Glutamatergic neuron (in vitro differentiated cells): ENCODE measurements at regions not wholly inside any gene's neighbourhood (a gene's known extent, or its start where the extent isn't known, plus 50 kb on each side); places are given as distances from the start of the nearest gene placed in this dataset.

Experiments used
- DNase-seq: peaks from one replicate; pipeline ENCODE4 v3.0.0; 2022
- H3K27ac Mint-ChIP-seq: one replicate; pipeline ENCODE4 v1.8.0; 2020; ENCODE audit warnings: mild to moderate bottlenecking, mixed read lengths, inconsistent platforms; ENCODE audit not compliant: unreplicated experiment
- H3K27me3 Mint-ChIP-seq: one replicate; pipeline ENCODE4 v1.8.0; 2020; ENCODE audit warnings: mild to moderate bottlenecking, moderate library complexity, mixed read lengths, inconsistent platforms; ENCODE audit not compliant: unreplicated experiment
- H3K36me3 Mint-ChIP-seq: one replicate; pipeline ENCODE4 v1.8.0; 2020; ENCODE audit warnings: mild to moderate bottlenecking, mixed read lengths, inconsistent platforms; ENCODE audit not compliant: unreplicated experiment
- H3K4me1 Mint-ChIP-seq: one replicate; pipeline ENCODE4 v1.8.0; 2020; ENCODE audit warnings: mild to moderate bottlenecking, low read depth, mixed read lengths, inconsistent platforms; ENCODE audit not compliant: unreplicated experiment
- H3K4me3 Mint-ChIP-seq: one replicate; pipeline ENCODE4 v1.8.0; 2020; ENCODE audit warnings: mild to moderate bottlenecking, mixed read lengths, inconsistent platforms; ENCODE audit not compliant: unreplicated experiment
- H3K9me3 Mint-ChIP-seq: one replicate; pipeline ENCODE4 v1.8.0; 2020; ENCODE audit warnings: mild to moderate bottlenecking, moderate library complexity, mixed read lengths, inconsistent platforms; ENCODE audit not compliant: unreplicated experiment
- CTCF ChIP-seq: fragments of 200-600 bp; sonication (generic); IDR thresholded peaks from one replicate; pipeline ENCODE4 v1.5.0; 2021; ENCODE audit not compliant: partially characterized antibody, unreplicated experiment

DNA sequence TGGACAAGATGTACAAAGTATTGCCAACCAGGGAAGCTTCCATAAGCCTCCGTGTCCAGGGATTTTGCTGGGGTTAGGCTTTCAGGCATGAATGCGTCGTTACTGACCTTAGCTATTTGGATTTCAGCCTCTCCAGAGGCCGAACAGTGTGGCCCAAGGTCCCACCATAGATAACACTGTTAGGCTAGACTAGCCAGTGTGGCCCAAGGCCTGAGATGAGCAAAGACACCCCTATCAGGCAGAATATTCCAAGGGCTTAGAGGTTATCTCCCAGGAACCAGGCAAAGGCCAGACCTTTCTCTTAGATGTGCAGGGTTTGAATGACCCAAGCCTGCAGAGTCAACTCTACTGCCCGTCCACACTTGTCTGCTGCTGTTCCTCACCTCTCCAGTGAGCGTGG, 131.7 kb upstream of the NDUFV2 start:
- peaks cover 6% of the 10 kb centered on the region for H3K4me1 Mint-ChIP-seq
- peak overlapping the region; percentile 2 for H3K27ac Mint-ChIP-seq
- no peaks in the 10 kb centered on the region for H3K36me3 Mint-ChIP-seq
- no peak overlapping the region for H3K4me3 Mint-ChIP-seq
- peaks cover 2% of the 10 kb centered on the region for H3K9me3 Mint-ChIP-seq
- TF ChIP-seq CTCF = no peak
- no peak for DNase-seq
- H3K27me3 Mint-ChIP-seq = peaks cover 6% of the 10 kb centered on the region

GRCh38 chr18:8972116-8972515, 130.4 kb upstream of the NDUFV2 start:
- no peak for DNase-seq
- Mint-ChIP-seq H3K4me3 (no peak overlapping the region), H3K27me3 (peaks cover 6% of the 10 kb centered on the region), H3K36me3 (no peaks in the 10 kb centered on the region), H3K9me3 (peaks cover 2% of the 10 kb centered on the region), H3K27ac (peak overlapping the region; percentile 28), H3K4me1 (peaks cover 6% of the 10 kb centered on the region)
- no peak for TF ChIP-seq CTCF

GRCh38 chr18:8974279-8974678, 128.2 kb upstream of the NDUFV2 start:
- H3K27me3 Mint-ChIP-seq = peaks cover 4% of the 10 kb centered on the region
- H3K36me3 Mint-ChIP-seq = no peaks in the 10 kb centered on the region
- no peak overlapping the region for H3K4me3 Mint-ChIP-seq
- DNase-seq = no peak
- peaks cover 2% of the 10 kb centered on the region for H3K9me3 Mint-ChIP-seq
- TF ChIP-seq CTCF = no peak
- peaks cover 6% of the 10 kb centered on the region for H3K4me1 Mint-ChIP-seq
- H3K27ac Mint-ChIP-seq = no peak overlapping the region

DNA sequence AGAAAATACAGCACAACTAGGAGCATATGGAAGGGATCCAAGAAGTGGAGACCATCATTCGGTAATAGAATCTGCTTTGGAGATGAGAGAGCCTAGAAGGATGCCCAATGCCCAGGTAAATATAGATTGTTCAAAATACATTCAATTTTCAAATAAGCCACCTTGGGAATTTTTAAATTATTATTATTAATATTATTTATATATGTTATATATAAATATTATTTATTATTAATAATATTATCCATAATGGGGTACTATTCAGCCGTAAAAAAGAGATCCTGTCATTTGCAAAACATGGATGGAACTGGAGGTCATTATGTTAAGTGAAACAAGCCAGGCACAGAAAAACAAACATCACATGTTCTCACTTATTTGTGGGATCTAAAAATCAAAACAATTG, 127.8 kb upstream of the NDUFV2 start:
- H3K36me3 Mint-ChIP-seq = no peaks in the 10 kb centered on the region
- no peak overlapping the region for H3K27ac Mint-ChIP-seq
- peaks cover 2% of the 10 kb centered on the region for H3K9me3 Mint-ChIP-seq
- H3K4me3 Mint-ChIP-seq = no peak overlapping the region
- peaks cover 6% of the 10 kb centered on the region for H3K4me1 Mint-ChIP-seq
- TF ChIP-seq CTCF = no peak
- no peak for DNase-seq
- H3K27me3 Mint-ChIP-seq = peaks cover 3% of the 10 kb centered on the region

DNA sequence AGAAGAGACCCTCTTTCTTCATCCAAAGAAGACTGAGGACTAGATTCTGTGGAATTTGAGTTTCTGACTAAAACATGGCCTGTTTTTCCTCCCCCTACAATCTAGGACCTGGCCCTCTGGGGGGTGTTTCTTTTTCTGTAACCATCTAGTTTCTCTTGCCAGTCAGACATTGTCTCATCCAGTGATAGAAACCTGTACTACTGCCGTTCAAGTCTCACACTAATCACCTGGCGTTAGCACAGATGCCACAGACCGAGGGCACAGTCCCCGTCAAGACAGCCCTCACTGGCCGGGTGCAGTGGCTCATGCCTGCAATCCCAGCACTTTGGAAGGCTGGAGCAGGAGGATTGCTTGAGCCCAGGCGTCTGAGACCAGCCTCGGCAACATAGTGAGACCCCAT, 126.9 kb upstream of the NDUFV2 start:
- no peak for TF ChIP-seq CTCF

More for the DNA sequence above, 126.9 kb upstream of the NDUFV2 start:
- Mint-ChIP-seq H3K4me3 (no peak overlapping the region), H3K9me3 (peaks cover 2% of the 10 kb centered on the region), H3K27me3 (peaks cover 2% of the 10 kb centered on the region), H3K4me1 (peaks cover 8% of the 10 kb centered on the region), H3K27ac (no peak overlapping the region), H3K36me3 (no peaks in the 10 kb centered on the region)
- DNase-seq = no peak
